Trophoblast cell (in vitro differentiated cells and primary cell): ENCODE measurements at regions not wholly inside any gene's neighbourhood (a gene's known extent, or its start where the extent isn't known, plus 50 kb on each side); places are given as distances from the start of the nearest gene placed in this dataset.

Experiments
- DNase-seq, 2 donors: peaks; one replicate each; pipeline ENCODE4 v3.0.0-alpha.2; 2016
- H2AFZ ChIP-seq: 2 replicates; pipeline ENCODE4 v1.6.1; 2013; ENCODE audit warnings: low read length, moderate library complexity, mild to moderate bottlenecking; ENCODE audit not compliant: insufficient read depth, poor library complexity
- H2AK5ac ChIP-seq: 2 replicates; pipeline ENCODE4 v1.6.1; 2013; ENCODE audit warnings: mild to moderate bottlenecking, low read length
- H2BK120ac ChIP-seq: 2 replicates; pipeline ENCODE4 v1.6.1; 2013; ENCODE audit warnings: low read length, mild to moderate bottlenecking, moderate library complexity; ENCODE audit not compliant: insufficient read depth, poor library complexity
- H2BK12ac ChIP-seq: 2 replicates; pipeline ENCODE4 v1.6.1; 2013; ENCODE audit warnings: mild to moderate bottlenecking, low read length, moderate library complexity
- H2BK5ac ChIP-seq: 2 replicates; pipeline ENCODE4 v1.6.1; 2013; ENCODE audit warnings: low read length, low read depth, moderate library complexity, mild to moderate bottlenecking; ENCODE audit not compliant: poor library complexity
- H3K14ac ChIP-seq: 2 replicates; pipeline ENCODE4 v1.6.1; 2013; ENCODE audit warnings: mild to moderate bottlenecking, low read length
- H3K18ac ChIP-seq: 2 replicates; pipeline ENCODE4 v1.6.1; 2013; ENCODE audit warnings: mild to moderate bottlenecking, low read length
- H3K23ac ChIP-seq: 2 replicates; pipeline ENCODE4 v1.6.1; 2013; ENCODE audit warnings: low read length
- H3K27ac ChIP-seq: 2 replicates; pipeline ENCODE4 v1.5.1; 2013; ENCODE audit warnings: low read depth, mild to moderate bottlenecking, inconsistent platforms, low read length, moderate library complexity
- H3K27me3 ChIP-seq: 2 replicates; pipeline ENCODE4 v1.6.1; 2013; ENCODE audit warnings: inconsistent platforms, mild to moderate bottlenecking, low read length, moderate library complexity; ENCODE audit not compliant: insufficient read depth
- H3K36me3 ChIP-seq, 2 experiments: 1 replicate in 1 of 2; 2 replicates in 1 of 2; pipeline ENCODE4 v1.6.1; 2013; ENCODE audit warnings: low read length in 2 of 2, mild to moderate bottlenecking in 2 of 2, moderate library complexity in 1 of 2; ENCODE audit not compliant: insufficient read depth in 2 of 2, control insufficient read depth in 1 of 2
- H3K4ac ChIP-seq: 2 replicates; pipeline ENCODE4 v1.6.1; 2013; ENCODE audit warnings: low read depth, mild to moderate bottlenecking, low read length, moderate library complexity
- H3K4me1 ChIP-seq, 2 experiments: 1 replicate in 1 of 2; 2 replicates in 1 of 2; pipeline ENCODE4 v1.6.1; 2013; ENCODE audit warnings: low read length in 2 of 2, mild to moderate bottlenecking in 2 of 2, moderate library complexity in 1 of 2; ENCODE audit not compliant: insufficient read depth in 2 of 2, control insufficient read depth in 1 of 2
- H3K4me2 ChIP-seq: 2 replicates; pipeline ENCODE4 v1.6.1; 2013; ENCODE audit warnings: inconsistent platforms, mild to moderate bottlenecking, low read length, moderate library complexity
- H3K4me3 ChIP-seq: 2 replicates; pipeline ENCODE4 v1.5.1; 2013; ENCODE audit warnings: mild to moderate bottlenecking, low read depth, low read length, inconsistent platforms
- H3K79me1 ChIP-seq: one replicate; pipeline ENCODE4 v1.6.1; 2013; ENCODE audit warnings: low read length
- H3K79me2 ChIP-seq: 2 replicates; pipeline ENCODE4 v1.6.1; 2013; ENCODE audit warnings: low read length, mild to moderate bottlenecking; ENCODE audit not compliant: control insufficient read depth, insufficient read depth, poor library complexity
- H3K9ac ChIP-seq: 2 replicates; pipeline ENCODE4 v1.6.1; 2013; ENCODE audit warnings: mild to moderate bottlenecking, low read length
- H3K9me3 ChIP-seq: 2 replicates; pipeline ENCODE4 v1.6.1; 2013; ENCODE audit warnings: low read depth, mild to moderate bottlenecking, control low read depth, inconsistent platforms, low read length; ENCODE audit not compliant: insufficient read depth
- H4K12ac ChIP-seq: 2 replicates; pipeline ENCODE4 v1.6.1; 2013; ENCODE audit warnings: low read depth, mild to moderate bottlenecking, low read length, moderate library complexity
- H4K8ac ChIP-seq: 2 replicates; pipeline ENCODE4 v1.6.1; 2013; ENCODE audit warnings: low read depth, mild to moderate bottlenecking, low read length, moderate library complexity
- H4K91ac ChIP-seq: one replicate; pipeline ENCODE4 v1.6.1; 2013; ENCODE audit warnings: low read depth, mild to moderate bottlenecking, low read length, moderate library complexity
- WGBS: extraction: QIAGEN DNeasy Blood & Tissue Kit; methylation state at CpG from one replicate; pipeline ENCODE4 v1.1.7; 2013; ENCODE audit warnings: missing lambda C conversion rate; ENCODE audit not compliant: insufficient read length, insufficient coverage; ENCODE audit errors: extremely low coverage; 5-methylcytosine and 5-hydroxymethylcytosine counted together

- Histone ChIP-seq H3K4me2 (no peak overlapping the region), H3K4me1 (no peaks in the 10 kb centered on the region), H3K36me3 (no peaks in the 10 kb centered on the region), H3K4ac (no peak overlapping the region), H3K27me3 (no peaks in the 10 kb centered on the region), H2BK5ac (no peak overlapping the region), H3K14ac (no peak overlapping the region), H2BK12ac (no peak overlapping the region), H4K91ac (no peak overlapping the region), H3K23ac (no peak overlapping the region), H4K8ac (no peak overlapping the region), H3K79me2 (no peaks in the 10 kb centered on the region), H3K79me1 (no peaks in the 10 kb centered on the region), H3K9me3 (no peaks in the 10 kb centered on the region), H2AFZ (no peak overlapping the region), H3K18ac (no peak overlapping the region), H2AK5ac (no peak overlapping the region), H3K27ac (no peak overlapping the region), H2BK120ac (no peak overlapping the region), H4K12ac (no peak overlapping the region), H3K9ac (no peak overlapping the region), H3K4me3 (no peak overlapping the region)
- no CpG with 5 or more reads among the region's 6 CpGs for WGBS
- no peak for DNase-seq
Measured at GRCh38 chr10:78181381-78182055, 147.9 kb downstream of the RPS24 start.

GRCh38 chr10:78182841-78183240 is 149.2 kb downstream of the RPS24 start:
- Histone ChIP-seq H4K12ac (no peak overlapping the region), H3K4ac (no peak overlapping the region), H3K4me1 (no peaks in the 10 kb centered on the region), H3K27ac (no peak overlapping the region), H3K23ac (no peak overlapping the region), H3K14ac (no peak overlapping the region), H3K36me3 (no peaks in the 10 kb centered on the region), H2AK5ac (no peak overlapping the region), H2BK5ac (no peak overlapping the region), H2BK12ac (no peak overlapping the region), H3K4me2 (no peak overlapping the region), H2BK120ac (no peak overlapping the region), H4K8ac (no peak overlapping the region), H3K9ac (no peak overlapping the region), H3K9me3 (no peaks in the 10 kb centered on the region), H4K91ac (no peak overlapping the region), H3K79me2 (no peaks in the 10 kb centered on the region), H3K79me1 (no peaks in the 10 kb centered on the region), H3K18ac (no peak overlapping the region), H2AFZ (no peak overlapping the region), H3K4me3 (no peak overlapping the region), H3K27me3 (no peaks in the 10 kb centered on the region)
- no CpG with 5 or more reads among the region's 1 CpG for WGBS
- no peak for DNase-seq

DNA sequence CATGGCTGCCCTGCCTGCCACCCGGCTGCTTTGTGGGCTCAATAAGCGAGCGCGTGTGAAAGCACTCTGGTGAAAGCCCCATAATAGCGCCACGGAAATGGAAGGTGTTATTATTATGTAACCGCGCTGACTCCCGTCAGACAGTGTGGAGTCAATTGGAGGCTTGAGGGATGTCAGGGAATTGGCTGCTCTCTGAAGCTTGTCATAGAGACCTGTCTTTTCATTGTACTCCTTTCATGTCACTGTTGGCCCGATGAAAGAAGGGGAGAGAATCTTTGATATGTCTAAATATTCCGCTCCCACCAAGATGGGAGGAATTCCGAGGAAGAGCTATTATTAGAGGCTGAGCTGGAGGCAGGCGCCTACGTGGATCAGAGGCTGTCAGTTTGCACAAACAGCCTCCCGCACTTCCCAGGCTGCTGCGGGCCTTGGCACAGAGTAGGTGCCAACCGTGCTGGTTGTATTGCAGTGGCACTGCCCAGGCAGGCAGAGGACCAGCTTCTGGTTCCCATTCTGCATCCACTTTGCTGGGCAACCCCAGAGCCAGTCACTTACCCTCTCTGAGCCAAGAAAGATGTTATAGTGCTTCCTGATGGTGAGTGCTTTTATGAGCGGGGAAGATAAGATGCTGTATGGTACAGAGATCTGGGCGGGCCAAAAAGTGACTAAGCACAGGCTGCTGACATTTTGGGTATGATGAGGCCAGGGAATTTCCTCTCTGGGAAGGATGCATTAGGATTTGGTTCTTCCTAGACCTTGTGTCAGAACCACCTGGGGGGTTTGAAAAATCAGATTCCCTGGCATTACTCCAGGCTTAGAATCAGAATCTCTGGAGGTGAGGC is 151.4 kb downstream of the RPS24 start:
- Histone ChIP-seq H3K23ac (no peak overlapping the region), H2AFZ (no peak overlapping the region), H2BK12ac (no peak overlapping the region), H4K12ac (no peak overlapping the region), H3K4me1 (no peaks in the 10 kb centered on the region), H3K18ac (no peak overlapping the region), H2BK5ac (no peak overlapping the region), H3K4me2 (no peak overlapping the region), H3K14ac (no peak overlapping the region), H4K91ac (no peak overlapping the region), H3K79me1 (no peaks in the 10 kb centered on the region), H3K36me3 (no peaks in the 10 kb centered on the region), H3K79me2 (no peaks in the 10 kb centered on the region), H3K9ac (no peak overlapping the region), H3K27ac (no peak overlapping the region), H4K8ac (no peak overlapping the region), H3K9me3 (no peaks in the 10 kb centered on the region), H3K4ac (no peak overlapping the region), H3K27me3 (no peaks in the 10 kb centered on the region), H2BK120ac (no peak overlapping the region), H3K4me3 (no peak overlapping the region), H2AK5ac (no peak overlapping the region)
- no peak for DNase-seq
- WGBS: no CpG with 5 or more reads among the region's 19 CpGs

GRCh38 chr10:78185693-78186055 is 152.0 kb downstream of the RPS24 start:
- Histone ChIP-seq H3K79me1 (no peaks in the 10 kb centered on the region), H2BK120ac (no peak overlapping the region)

More at GRCh38 chr10:78185693-78186055, 152.0 kb downstream of the RPS24 start:
- H3K4ac ChIP-seq: no peak overlapping the region
- peaks cover 2% of the 10 kb centered on the region for H3K9me3 ChIP-seq
- H2AFZ ChIP-seq: no peak overlapping the region
- H3K18ac ChIP-seq: no peak overlapping the region
- H4K8ac ChIP-seq: no peak overlapping the region
- H3K27me3 ChIP-seq: no peaks in the 10 kb centered on the region
- H3K4me3 ChIP-seq: no peak overlapping the region
- H3K36me3 ChIP-seq: no peaks in the 10 kb centered on the region
- no peak overlapping the region for H2BK5ac ChIP-seq
- no peak for DNase-seq
- no peak overlapping the region for H4K91ac ChIP-seq
- no CpG with 5 or more reads among the region's 2 CpGs for WGBS
- no peak overlapping the region for H3K27ac ChIP-seq
- no peak overlapping the region for H3K4me2 ChIP-seq
- no peaks in the 10 kb centered on the region for H3K79me2 ChIP-seq
- no peak overlapping the region for H3K14ac ChIP-seq
- H3K23ac ChIP-seq: no peak overlapping the region
- no peak overlapping the region for H3K9ac ChIP-seq
- no peak overlapping the region for H2BK12ac ChIP-seq
- no peaks in the 10 kb centered on the region for H3K4me1 ChIP-seq
- no peak overlapping the region for H2AK5ac ChIP-seq
- H4K12ac ChIP-seq: no peak overlapping the region
